ENCODE measurements at regions not wholly inside any gene's neighbourhood (a gene's known extent, or its start where the extent isn't known, plus 50 kb on each side); places are given as distances from the start of the nearest gene placed in this dataset.

DNA sequence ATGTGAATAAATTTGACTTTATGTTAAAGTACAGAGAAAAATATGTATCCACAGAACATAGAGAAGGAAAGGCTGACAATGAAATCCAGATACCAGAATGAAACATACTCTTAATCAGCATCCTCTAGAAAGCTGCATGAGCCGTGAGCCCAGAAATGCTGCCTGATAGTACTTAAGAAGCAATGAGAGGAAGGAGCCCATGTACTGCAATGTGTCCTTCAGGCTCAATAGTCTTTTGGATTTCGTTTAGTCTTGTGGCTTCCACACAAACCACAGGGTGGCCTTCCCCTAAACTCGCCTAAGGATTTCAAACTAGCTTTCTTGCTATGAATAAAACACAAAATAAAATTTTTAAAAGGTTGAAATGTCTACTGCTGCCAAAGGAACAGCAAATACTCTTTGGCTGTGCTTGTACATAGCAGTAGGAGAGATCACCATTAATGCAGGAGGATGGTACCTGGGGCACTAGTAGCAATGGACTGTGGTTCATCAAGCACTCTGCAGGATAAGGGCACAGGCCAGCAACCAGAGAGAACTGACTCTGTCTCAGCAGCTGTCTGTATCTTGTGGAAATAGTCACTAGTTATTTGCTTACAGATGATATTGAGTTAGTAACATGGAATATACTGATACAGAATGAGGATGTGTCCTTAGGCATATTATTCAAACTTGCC lies 988.3 kb upstream of the LRFN5 start:
- DNase-seq (ENCODE audit: low read depth in 4 of 4, low spot score in 2 of 4), result no peak

DNA sequence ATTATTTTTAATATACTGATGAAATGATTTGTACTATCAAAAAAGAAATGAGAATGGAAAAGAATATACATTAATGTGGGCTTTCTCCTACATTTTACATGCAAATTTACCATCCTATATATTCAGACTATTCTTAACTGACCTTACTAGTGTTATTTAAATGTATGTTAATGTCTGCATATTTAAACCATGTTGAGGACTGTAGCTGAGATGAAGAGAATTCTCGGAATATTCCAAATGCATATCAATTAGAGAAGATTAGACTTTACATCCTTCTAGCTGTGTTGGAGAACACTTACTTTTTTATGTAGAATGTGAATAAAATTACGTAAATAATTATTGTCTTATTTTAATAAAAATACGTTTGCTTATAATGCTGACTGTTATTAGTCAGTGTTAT lies 990.1 kb upstream of the LRFN5 start:
- DNase-seq (ENCODE audit: low read depth in 4 of 4, low spot score in 2 of 4), result no peak

DNA sequence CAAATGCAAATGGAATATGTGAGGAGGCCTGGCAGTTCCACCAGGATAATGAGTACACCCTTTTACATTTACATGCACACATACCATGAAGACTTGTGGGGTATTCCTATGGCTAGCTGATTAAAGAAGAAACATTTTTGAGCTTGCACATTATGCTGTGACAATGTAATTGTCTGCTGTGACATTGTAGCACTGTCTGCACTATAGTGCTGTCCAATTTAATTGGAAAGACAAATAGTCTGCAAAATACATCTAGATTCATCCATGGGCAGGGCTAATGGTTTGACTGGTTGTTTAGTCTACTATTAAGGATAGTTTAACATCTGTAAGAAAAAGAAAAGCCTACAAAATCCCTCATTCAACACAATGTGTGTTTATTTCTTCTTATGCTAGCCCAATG lies 1005.6 kb upstream of the LRFN5 start:
- no peak for DNase-seq (ENCODE audit: low read depth in 4 of 4, low spot score in 2 of 4)

DNA sequence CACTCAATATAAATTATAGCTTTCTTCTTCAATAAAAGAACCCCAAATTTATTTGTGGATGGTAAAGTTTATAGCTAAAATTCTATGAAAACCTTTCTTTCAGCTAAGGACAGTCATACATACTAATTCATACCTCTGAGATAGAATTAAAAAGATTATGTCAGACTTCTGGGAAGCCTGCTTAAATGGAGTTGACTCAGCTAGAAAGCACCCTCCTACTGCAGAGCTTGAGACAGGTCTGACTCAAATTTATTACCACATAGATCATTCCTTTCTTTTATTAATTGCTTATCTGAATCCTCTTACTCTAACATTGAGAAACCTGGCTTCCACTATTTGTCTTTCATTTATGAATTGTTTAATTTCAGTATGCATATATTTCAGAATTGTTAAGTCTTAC lies 1007.0 kb upstream of the LRFN5 start:
- no peak for DNase-seq (ENCODE audit: low read depth in 4 of 4, low spot score in 2 of 4)

DNA sequence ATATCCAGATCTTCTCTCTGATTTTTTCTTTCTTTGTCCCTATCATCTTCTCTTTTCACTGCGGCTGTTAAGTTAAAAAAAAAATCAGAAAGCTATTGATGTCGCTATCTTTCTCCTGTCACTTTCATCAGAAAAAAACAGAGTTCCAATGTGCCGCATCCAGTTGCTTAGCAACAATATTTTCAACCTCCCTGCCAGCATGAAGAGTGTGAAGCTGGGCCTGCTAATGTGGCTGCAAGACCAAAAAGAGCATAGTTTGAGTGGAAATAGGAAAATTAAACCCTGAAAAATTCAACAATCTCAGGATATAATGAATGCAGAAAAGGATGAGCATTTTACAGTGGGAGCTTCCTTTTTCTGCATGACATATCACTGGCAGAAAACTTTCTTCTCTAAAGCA lies 1025.4 kb upstream of the LRFN5 start:
- DNase-seq (ENCODE audit: low read depth in 4 of 4, low spot score in 2 of 4), result no peak

DNA sequence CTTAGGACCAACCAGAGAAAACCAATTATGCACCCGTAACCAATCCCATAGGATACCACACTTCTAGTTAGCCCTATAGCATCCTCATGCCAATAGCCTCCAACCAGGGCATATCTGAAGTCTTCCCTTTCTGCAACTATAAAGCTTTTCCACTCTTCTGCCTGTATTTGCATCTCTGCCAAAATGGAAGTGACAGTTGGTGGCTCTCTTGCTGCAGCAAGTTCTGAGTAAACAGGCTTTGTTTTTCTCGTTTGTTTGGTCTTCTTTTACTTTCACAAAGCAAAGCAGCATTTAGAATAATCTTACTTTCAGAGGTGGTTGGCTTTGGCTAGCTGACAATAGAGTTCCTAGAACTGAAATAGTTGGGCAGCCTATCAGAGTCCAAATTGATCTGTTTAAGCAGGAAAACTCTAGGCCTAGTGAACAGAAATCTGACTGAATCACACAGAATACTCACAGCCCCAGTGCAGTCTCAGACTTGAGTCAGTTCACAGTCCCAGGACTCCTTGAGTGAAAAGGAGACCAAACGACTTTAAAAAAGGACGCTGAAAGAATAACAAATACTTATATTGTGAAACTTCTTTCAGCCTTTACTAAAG lies 1029.7 kb upstream of the LRFN5 start:
- DNase-seq (ENCODE audit: low read depth in 4 of 4, low spot score in 2 of 4), result no peak

DNA sequence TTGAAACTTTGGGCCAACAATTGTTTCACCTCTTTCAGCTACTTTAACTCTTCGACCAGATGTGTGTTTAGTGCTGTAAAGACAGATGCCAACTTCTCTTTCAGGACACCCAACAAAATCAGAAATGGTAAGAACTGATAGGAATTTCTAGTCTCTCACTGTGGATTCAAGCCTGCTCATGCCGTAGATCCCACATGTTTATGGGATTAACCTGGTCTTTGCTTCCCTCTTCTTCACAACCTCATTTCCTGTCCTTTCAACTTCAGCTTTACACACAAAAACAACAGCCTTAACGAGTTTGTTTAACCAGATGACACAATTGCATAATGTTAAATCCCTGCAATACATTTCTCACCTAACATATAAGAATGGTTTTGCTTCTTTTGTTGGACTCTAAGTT lies 1031.9 kb upstream of the LRFN5 start:
- DNase-seq (ENCODE audit: low read depth in 4 of 4, low spot score in 2 of 4), result no peak

DNA sequence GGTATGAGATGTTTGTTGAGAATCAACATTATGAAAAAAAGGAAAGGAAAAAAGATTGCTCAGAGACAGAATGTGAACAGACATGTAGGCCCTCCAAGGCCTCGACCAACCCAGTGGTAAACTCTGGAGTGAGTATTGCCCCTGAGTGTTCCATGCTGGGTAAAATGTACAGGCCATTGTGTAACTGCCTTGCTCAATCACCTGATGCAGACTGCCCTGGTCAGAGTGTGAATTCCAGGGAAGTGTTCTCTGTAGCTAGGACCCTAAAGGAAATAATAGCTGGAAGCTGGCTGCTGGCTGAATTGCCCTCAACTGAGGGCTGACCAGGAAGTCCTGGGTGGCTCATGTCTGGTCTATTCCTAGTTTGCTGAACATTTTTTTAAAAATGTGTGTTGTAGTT lies 1081.4 kb upstream of the LRFN5 start:
- no peak for DNase-seq (ENCODE audit: low read depth in 4 of 4, low spot score in 2 of 4)

DNA sequence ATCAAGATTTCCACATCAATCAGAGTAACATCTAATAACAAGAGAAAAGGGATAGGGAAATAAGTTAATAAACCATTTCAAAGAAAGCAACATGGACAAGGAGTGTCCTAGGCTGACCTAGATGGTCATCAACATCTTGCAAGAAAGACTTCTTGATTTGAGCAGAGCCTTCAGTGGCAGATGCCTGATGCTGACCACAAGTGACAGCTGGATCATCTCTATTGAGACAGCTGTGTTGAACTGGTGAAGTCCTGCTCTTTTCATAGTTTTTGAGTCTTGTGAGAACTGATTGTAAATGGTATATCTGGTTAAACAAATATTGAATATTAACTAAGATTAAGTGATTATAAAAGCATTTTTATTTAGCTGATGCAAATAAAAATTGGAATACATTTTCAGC lies 1083.6 kb upstream of the LRFN5 start:
- DNase-seq (ENCODE audit: low read depth in 4 of 4, low spot score in 2 of 4), result no peak

DNA sequence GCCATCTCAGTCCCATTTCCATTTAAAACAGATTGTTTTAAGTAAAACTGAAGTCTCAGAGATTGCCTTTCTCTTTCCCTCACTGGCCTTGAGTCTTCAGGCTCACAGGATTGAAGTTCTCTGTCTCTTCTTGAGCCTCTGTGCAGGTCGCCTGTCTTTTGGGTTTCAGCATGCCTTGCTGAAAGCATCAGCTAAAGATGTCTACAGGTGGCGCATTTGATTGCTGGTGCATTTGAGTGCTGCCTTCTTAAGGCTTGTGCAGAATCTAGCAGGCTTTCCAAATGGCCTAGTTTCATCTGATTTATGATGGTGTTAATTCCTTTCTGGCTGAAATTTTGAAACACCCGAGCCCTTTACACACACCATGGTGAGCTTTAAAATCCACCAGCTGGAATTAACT lies 1062.2 kb upstream of the FBXO33 start:
- DNase-seq (ENCODE audit: low read depth in 4 of 4, low spot score in 2 of 4), result no peak

DNA sequence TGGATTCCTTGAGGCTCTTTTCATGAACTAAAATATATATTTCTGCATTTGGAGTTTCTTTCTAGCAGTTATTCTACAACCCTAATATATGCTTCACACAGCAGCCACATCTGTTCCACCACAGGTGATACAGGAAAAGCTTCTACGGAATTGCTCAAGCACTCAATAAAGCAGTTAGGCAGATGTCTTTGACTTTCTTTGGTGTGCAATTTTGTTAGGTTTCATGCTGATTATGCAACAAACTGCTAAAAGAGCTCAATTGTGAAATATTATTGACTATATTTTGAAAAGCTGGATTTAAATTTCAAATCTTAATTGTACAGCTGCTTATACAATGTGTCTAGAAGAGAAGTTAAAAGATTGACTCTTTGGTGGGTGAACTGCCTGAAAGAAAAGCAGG lies 1055.6 kb upstream of the FBXO33 start:
- no peak for DNase-seq (ENCODE audit: low read depth in 4 of 4, low spot score in 2 of 4)

DNA sequence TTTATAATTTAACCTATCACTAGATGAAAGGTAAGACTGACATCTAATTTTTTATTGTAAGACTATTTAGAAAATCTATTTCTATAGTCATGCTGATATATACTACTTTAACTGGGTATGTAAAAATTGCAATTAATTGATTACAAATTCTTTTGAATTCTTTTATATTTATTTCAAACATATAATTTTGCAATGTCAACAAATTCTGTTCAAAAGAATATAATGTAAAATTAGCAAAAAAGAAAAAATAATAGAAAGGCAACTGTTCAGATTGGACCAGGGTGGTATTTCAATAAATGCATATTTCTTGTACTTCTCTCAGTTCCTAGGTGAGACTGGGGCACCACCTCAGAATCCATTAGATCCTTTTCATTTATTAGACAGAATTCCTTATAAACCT lies 1053.5 kb upstream of the FBXO33 start:
- DNase-seq (ENCODE audit: low read depth in 4 of 4, low spot score in 2 of 4), result no peak

DNA sequence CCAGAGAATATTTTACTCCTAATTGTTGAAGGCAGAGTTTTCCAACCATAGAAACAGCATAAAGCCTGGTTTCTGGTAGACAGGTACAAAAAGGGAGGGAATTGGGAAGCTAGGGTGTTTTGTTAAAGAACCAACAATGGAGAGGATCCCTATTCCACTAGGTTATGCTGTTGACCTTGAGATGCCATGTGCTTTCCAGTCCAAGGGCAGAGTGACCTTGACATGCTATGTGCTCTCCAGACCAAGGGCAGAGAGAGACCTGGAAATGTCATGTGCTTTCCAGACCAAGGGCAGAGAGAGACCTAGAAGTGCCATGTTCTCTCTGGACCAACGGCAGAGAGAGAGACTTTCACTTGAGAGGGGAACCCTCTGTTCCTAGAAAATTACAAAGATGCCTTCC lies 1043.8 kb upstream of the FBXO33 start:
- no peak for DNase-seq (ENCODE audit: low read depth in 4 of 4, low spot score in 2 of 4)

DNA sequence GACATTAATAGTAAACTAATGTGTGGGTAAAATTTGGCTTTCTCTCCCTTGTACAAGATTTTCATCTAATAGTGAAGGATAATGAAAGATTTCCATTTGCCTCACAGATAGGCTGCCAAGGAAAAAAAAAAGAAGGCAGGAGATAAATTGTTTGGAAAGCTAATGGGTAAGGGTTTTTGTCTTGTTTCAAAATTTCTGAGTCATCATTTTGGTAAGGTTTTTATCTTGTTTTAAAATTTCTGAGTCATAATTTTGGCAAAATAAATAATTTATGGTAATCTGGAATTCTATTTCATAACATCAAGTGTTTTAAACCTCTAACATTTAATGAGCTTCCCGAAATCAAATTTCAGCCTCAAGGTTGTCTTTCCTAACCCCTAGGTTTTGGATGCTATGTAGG lies 1035.7 kb upstream of the FBXO33 start:
- no peak for DNase-seq (ENCODE audit: low read depth in 4 of 4, low spot score in 2 of 4)

DNA sequence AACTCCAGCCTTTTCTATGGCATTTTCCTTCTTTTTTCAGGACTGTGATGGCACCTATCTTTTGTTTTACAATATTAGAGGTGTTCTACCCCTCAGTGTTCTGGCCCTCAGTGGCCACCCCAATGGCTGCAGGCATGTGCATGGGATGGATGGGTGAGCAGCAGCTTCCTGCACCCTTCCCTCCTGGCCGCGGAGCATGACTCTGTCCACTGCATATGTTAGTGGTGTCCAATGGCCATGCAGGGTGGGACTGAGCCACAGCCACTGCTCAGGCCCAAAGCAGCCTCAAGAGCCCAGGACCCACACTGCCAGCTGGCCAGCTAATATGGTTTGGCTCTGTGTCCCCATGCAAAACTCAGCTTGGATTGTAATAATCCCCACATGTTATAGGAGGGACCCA lies 1032.3 kb upstream of the FBXO33 start:
- no peak for DNase-seq (ENCODE audit: low read depth in 4 of 4, low spot score in 2 of 4)

DNA sequence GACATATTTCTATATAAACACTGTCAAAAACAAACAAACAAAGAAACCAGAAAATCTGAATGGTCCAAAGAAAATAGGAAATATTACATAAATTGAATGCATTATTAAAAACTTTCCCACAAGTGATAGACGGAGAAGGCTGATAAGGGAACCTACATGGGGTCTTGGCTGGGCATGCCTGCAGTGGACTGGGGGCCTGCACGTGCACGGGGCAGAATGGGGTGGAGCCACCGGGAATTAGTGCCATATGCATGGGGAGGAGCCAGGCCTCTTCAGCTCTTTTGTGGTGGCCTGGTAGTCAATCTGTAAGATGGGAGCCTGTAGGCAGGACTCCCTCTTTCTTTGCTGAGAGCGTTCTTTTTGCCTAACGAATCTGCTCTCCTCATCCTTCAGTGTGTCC lies 1031.7 kb upstream of the FBXO33 start:
- DNase-seq (ENCODE audit: low read depth in 4 of 4, low spot score in 2 of 4), result no peak

DNA sequence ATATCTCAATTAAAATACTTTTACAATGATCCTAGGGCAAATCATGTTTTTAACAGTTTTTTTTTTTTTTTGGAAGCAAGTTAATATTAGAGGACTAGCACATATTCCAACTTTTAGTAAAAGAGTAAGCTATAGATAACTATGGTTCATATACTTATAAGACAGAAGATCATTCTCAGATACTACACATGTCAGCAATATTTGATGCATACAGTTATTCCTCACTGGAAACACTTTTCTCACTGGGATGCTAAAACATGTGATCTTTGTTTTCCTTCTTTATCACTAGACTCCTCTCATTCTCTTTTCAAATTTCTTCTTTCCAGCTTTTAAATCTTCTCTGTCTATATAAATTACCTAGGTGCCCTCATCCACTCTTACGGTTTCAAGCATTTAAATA lies 1020.4 kb upstream of the FBXO33 start:
- DNase-seq (ENCODE audit: low read depth in 4 of 4, low spot score in 2 of 4), result no peak

DNA sequence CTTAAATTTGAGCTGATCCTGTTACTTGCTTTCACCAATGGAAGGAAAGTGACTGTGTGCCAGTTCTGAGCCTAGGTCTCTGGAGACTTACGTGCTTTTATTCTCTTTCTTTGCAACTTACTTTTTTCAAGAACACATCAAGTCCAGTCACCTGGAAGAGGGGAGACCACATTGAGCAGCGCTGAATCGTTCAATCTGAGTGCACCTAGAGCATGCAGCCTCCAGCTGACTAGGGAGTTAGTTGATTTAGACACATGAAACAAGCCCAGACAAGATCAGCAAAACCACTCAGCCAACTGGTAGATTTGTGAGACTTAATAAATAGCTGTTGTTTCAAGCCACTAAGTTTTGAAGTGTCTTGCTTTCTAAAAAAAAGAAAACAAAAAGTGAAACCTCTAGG lies 1014.8 kb upstream of the FBXO33 start:
- DNase-seq (ENCODE audit: low read depth in 4 of 4, low spot score in 2 of 4), result peak in 2 of 4 donors; percentile 11 to 15

DNA sequence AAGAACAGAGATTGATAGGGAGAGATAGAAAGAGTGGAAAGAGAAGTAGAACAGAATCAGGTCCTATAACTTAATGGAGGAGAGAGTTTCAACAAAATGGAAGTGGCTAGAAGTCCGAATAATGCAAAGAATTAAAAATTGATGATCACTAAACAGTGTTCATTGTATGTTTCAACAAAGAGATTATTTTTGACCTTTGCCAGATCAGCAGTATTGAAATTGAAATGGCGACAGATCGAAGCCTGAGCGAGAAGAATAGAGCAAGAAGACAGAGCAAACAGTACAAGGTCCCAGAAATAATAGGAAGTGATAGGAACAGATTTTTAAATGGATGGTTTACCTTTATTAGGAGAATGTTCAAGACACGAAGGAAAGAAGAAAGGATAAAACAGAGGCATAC lies 1012.8 kb upstream of the FBXO33 start:
- no peak for DNase-seq (ENCODE audit: low read depth in 4 of 4, low spot score in 2 of 4)

DNA sequence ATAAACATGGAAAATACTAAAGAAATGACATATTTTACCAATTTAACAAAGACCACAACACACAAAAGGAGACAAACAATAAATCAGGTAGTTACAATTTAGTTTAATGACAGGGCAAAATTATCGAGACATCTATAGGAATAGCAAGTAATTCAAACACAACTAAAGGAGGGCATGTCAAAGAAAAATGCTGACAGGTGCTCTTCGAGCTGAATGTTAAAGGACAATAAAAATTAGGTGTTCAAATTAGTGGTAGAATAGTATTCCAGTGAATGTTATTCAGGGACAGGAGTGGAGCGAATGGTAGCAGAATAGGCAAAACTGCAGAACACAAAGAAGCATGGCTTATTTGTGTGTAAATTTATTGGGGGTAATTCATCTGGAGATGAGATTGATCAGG lies 1004.3 kb upstream of the FBXO33 start:
- no peak for DNase-seq (ENCODE audit: low read depth in 4 of 4, low spot score in 2 of 4)

DNA sequence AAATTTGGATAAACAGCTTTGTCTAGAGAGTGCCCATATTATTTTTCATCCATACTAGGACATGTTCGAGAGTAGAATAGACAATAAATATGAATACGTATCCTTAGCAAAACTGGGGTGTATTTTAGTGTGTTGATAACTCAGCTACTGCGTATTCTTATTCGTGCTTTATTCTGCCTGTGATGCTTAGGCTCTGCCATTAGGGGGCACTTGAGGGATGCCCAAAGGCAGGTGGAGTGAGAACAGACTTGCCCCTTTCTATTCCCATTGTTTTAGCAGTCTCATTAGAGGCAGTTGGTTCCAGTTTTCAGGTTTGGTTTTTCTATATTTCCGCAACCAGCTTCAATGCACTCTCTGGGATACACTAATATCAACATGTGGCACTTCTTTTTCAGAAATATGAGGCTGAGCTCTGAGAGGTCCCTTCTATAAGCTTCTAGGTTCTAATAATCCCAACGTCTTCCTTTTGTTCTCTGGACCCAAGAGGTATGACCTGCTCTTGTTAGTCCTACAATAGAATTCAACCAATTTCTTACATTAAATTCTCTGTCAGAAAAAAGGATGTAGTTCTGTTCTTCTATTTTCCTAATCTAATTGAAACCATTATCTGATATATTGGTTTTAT lies 985.7 kb upstream of the FBXO33 start:
- DNase-seq (ENCODE audit: low read depth in 4 of 4, low spot score in 2 of 4), result peak in 2 of 4 donors; percentile 1 to 6

DNA sequence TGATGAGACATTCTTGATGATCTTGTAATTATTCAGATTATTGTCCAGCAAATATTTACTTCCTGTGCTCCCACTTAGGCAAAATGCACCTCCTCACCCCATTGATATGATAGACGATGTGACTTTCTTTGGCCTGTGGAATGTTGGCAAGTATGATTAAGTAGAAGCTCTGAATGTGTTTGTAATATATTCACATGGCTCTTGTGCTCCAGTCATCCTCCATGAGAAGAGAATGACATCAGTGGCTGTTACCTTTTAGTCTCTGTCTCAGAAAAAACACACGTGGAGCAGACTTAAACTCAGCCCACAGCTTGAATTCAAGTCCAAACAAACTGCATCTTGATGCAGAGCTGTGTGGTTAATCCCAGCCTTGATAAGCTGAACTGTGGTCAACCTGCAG lies 984.3 kb upstream of the FBXO33 start:
- DNase-seq (ENCODE audit: low read depth in 4 of 4, low spot score in 2 of 4), result no peak

DNA sequence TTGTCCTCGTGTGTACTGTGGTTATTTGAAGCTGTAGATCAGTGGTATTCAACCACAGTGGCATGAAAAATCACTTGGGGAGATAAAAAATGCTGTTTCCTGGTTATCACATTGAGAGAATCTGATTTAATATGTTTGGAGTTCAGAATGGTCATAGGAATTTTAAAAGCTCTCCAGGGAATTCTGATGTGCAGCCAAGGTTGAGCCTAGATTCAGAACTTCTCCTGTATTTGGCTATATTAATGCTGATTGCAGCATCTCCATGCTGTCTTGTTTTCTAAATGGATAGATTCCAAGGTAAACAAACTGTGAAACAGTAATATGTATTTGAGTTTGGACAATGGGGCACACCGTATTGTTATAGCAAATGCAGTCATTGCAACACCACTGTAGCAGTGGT lies 982.2 kb upstream of the FBXO33 start:
- DNase-seq (ENCODE audit: low read depth in 4 of 4, low spot score in 2 of 4), result no peak

Data from left renal cortex interstitium (tissue), 4 donors.